A549 (cell line): ENCODE measurements at regions not wholly inside any gene's neighbourhood (a gene's known extent, or its start where the extent isn't known, plus 50 kb on each side); places are given as distances from the start of the nearest gene placed in this dataset.
"Not testable (repeated sequence)": the region's sequence is repeated elsewhere in the genome, so short reads cannot be mapped to it uniquely, and the experiment has no call there.

ENCODE experiments used
- BHLHE40 ChIP-seq: IDR thresholded peaks from 2 replicates; pipeline ENCODE4 v1.6.1; 2012; ENCODE audit warnings: low read depth, low read length, inconsistent platforms
- CBX2 ChIP-seq: fragments of 200-600 bp; sonication (generic); IDR thresholded peaks from 2 replicates; pipeline ENCODE4 v1.6.1; 2016; ENCODE audit warnings: low read depth, mild to moderate bottlenecking, borderline replicate concordance
- CHD4 ChIP-seq: fragments of 200-600 bp; sonication (generic); IDR thresholded peaks from 2 replicates; pipeline ENCODE4 v1.6.1; 2016; ENCODE audit warnings: antibody characterized with exemption, mild to moderate bottlenecking, borderline replicate concordance
- ELK1 ChIP-seq: fragments of 150-350 bp; IDR thresholded peaks from 2 replicates; pipeline ENCODE4 v1.6.1; 2014; ENCODE audit warnings: low read depth, mild to moderate bottlenecking, low read length
- KDM5A ChIP-seq: fragments of 200-600 bp; sonication (generic); IDR thresholded peaks from 2 replicates; pipeline ENCODE4 v1.6.1; 2016; ENCODE audit warnings: antibody characterized with exemption, mild to moderate bottlenecking
- MAFK ChIP-seq: fragments of 450-650 bp; IDR thresholded peaks from 2 replicates; pipeline ENCODE4 v1.6.1; 2014; ENCODE audit not compliant: partially characterized antibody
- MAZ ChIP-seq: fragments of 150-350 bp; IDR thresholded peaks from 2 replicates; pipeline ENCODE4 v1.6.1; 2014; ENCODE audit warnings: antibody characterized with exemption, low read depth, low read length, borderline replicate concordance
- POLR2A ChIP-seq: IDR thresholded peaks from 2 replicates; pipeline ENCODE4 v1.6.1; 2012; ENCODE audit warnings: mild to moderate bottlenecking, low read length
- RAD21 ChIP-seq, 2 experiments: fragments of >200 bp in 1 of 2; sonication (Bioruptor Twin) in 1 of 2; formaldehyde crosslinking in 1 of 2; IDR thresholded peaks in 1 of 2; conservative IDR thresholded peaks in 1 of 2; 2 replicates in 1 of 2; 3 replicates in 1 of 2; pipeline ENCODE4 v1.6.1; 2012 to 2018; ENCODE audit warnings: inconsistent platforms in 1 of 2
- RCOR1 ChIP-seq: fragments of 150-350 bp; IDR thresholded peaks from 2 replicates; pipeline ENCODE4 v1.6.1; 2014; ENCODE audit warnings: antibody characterized with exemption, low read length, low read depth
- SREBF2 ChIP-seq: fragments of 450-650 bp; IDR thresholded peaks from 2 replicates; pipeline ENCODE4 v1.6.1; 2014; ENCODE audit warnings: mild to moderate bottlenecking, moderate library complexity
- TFCP2L1 ChIP-seq: fragments of 250-450 bp; sonication (Bioruptor Pico); IDR thresholded peaks from 2 replicates; pipeline ENCODE4 v1.5.0; 2021; ENCODE audit warnings: mild to moderate bottlenecking
- TF ChIP-seq, protein P1 (sequence below): fragments of >200 bp; sonication (Bioruptor Twin); formaldehyde crosslinking; IDR thresholded peaks from 3 replicates; pipeline ENCODE4 v1.5.1; 2016
- TF ChIP-seq, protein P2 (sequence below): fragments of 450-650 bp; IDR thresholded peaks from 2 replicates; pipeline ENCODE4 v1.6.1; 2014; ENCODE audit warnings: antibody characterized with exemption

- TF ChIP-seq, protein P1, sequence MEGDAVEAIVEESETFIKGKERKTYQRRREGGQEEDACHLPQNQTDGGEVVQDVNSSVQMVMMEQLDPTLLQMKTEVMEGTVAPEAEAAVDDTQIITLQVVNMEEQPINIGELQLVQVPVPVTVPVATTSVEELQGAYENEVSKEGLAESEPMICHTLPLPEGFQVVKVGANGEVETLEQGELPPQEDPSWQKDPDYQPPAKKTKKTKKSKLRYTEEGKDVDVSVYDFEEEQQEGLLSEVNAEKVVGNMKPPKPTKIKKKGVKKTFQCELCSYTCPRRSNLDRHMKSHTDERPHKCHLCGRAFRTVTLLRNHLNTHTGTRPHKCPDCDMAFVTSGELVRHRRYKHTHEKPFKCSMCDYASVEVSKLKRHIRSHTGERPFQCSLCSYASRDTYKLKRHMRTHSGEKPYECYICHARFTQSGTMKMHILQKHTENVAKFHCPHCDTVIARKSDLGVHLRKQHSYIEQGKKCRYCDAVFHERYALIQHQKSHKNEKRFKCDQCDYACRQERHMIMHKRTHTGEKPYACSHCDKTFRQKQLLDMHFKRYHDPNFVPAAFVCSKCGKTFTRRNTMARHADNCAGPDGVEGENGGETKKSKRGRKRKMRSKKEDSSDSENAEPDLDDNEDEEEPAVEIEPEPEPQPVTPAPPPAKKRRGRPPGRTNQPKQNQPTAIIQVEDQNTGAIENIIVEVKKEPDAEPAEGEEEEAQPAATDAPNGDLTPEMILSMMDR, result not testable (repeated sequence)
- TF ChIP-seq TFCP2L1 (CRISPR knock-in tag); KDM5A; MAFK; RCOR1; POLR2A; BHLHE40; CHD4; MAZ; SREBF2; CBX2; RAD21 (conservative IDR thresholded peaks at IDR 0.05 in 1 of 2, IDR thresholded peaks at IDR 0.05 in 1 of 2); ELK1: not testable (repeated sequence)
- TF ChIP-seq, protein P2, sequence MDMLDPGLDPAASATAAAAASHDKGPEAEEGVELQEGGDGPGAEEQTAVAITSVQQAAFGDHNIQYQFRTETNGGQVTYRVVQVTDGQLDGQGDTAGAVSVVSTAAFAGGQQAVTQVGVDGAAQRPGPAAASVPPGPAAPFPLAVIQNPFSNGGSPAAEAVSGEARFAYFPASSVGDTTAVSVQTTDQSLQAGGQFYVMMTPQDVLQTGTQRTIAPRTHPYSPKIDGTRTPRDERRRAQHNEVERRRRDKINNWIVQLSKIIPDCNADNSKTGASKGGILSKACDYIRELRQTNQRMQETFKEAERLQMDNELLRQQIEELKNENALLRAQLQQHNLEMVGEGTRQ, result not testable (repeated sequence)
Measured at GRCh38 chr2:144724460-144724859, 204.5 kb upstream of the ZEB2 start.
